ENCODE measurements at regions not wholly inside any gene's neighbourhood (a gene's known extent, or its start where the extent isn't known, plus 50 kb on each side); places are given as distances from the start of the nearest gene placed in this dataset.

DNA sequence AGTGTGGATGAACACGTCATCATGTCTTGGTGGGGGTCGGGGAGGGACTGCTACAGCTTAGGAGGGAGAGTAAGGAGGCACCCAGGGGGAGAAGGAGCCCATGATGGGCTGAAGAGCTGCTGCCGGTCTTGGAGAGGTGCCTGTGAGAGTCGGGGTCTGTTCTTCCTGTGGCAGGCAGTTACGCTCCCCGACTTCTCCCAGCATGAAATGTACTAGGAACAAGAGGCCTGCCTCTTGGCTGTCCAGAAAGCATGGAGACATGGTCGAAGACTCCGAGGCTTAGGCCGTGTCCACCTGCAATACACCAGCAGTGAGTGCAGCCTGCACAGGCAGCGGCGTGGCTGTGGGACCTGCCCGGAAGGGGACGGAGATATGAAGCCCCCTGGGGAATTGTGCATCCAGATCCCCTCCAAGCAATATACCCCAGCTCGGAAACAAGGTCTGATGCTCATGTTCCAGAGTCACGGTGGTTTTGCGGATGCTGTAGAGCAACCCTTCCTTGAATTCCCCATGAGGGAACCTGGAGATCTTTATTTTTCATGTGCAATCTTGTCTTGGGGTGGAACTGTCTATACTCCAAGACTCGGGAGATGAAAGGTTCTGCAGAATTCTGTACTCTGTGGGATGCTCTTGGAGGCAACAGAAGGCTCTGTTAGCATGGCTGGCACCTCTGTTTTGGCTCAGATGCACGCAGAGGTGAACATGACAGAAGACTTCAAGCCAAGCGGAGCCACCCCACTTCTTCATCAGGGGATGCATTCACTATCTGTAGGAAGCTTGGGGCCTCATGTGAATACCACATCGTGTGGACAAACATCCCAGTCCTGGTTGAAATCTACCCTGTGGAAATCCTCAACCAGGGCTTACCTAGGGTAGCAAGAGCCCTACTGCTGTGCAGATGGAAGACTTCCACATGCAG is 374.9 kb upstream of the IRX4 start:
- CTCF ChIA-PET = no interaction called here
- Histone ChIP-seq H3K9me3 (ENCODE audit: control extremely low read depth in 1 of 5, control insufficient read depth in 4 of 5, insufficient read depth in 2 of 5, low read depth in 1 of 5, low read length in 4 of 5) (no peaks in the 10 kb centered on the region), H3K27ac (ENCODE audit: insufficient read depth in 1 of 2, low read depth in 1 of 2, low read length in 2 of 2, poor library complexity in 1 of 2, severe bottlenecking in 2 of 2) (no peak overlapping the region), H3K4me1 (ENCODE audit: control extremely low read depth in 1 of 4, control insufficient read depth in 4 of 4, insufficient read depth in 4 of 4, low read length in 3 of 4) (no peaks in the 10 kb centered on the region), H3K4me3 (ENCODE audit: control insufficient read depth in 1 of 7, extremely low read depth in 1 of 7, insufficient read depth in 4 of 7, low read depth in 2 of 7, low read length in 6 of 7) (no peak overlapping the region), H3K27me3 (replicated peaks in 2 of 5; ENCODE audit: control insufficient read depth in 4 of 5, insufficient read depth in 5 of 5, low read length in 4 of 5) (no peaks in the 10 kb centered on the region), H3K36me3 (ENCODE audit: control insufficient read depth in 4 of 4, insufficient read depth in 4 of 4, low read length in 3 of 4) (no peaks in the 10 kb centered on the region)
- DNase-seq = no peak
- WGBS (ENCODE audit: insufficient coverage) = 90% methylated on average over 19 of the region's 20 CpGs
- POLR2A ChIA-PET = no interaction called here

DNA sequence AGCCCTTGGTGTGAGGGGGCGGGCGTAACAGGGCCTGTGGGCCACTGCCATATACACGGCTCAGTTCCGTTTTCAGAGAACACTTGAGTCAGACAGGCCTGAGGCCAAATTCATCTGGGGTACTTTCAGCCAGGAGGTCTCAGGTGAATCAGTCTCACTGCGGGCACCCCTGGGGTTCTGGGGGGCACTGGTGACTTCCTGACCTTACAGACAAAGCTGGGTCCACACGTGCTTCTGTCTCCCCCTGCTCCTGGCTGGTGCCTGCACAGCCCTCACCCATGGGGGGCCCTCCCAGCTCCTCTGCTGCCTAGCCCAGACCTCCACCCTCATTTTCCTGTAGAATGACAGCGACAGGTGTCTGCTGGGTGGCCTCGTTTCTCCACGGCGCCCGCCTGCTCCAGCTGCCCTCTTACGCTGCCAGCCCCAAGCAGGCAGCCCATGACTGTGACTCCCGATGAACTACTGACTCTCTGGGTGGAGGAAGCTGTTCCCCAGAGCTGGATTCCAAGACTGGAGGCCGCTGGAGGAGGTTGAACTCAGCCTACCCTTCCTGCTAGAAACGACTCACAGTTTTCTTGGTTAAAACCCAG is 374.1 kb upstream of the IRX4 start:
- Histone ChIP-seq H3K27me3 (replicated peaks in 2 of 5; ENCODE audit: control insufficient read depth in 4 of 5, insufficient read depth in 5 of 5, low read length in 4 of 5) (peaks cover 0 to 3% (median 0%) of the 10 kb centered on the region in 5 experiments), H3K4me3 (ENCODE audit: control insufficient read depth in 1 of 7, extremely low read depth in 1 of 7, insufficient read depth in 4 of 7, low read depth in 2 of 7, low read length in 6 of 7) (no peak overlapping the region), H3K36me3 (ENCODE audit: control insufficient read depth in 4 of 4, insufficient read depth in 4 of 4, low read length in 3 of 4) (no peaks in the 10 kb centered on the region), H3K4me1 (ENCODE audit: control extremely low read depth in 1 of 4, control insufficient read depth in 4 of 4, insufficient read depth in 4 of 4, low read length in 3 of 4) (no peaks in the 10 kb centered on the region), H3K27ac (ENCODE audit: insufficient read depth in 1 of 2, low read depth in 1 of 2, low read length in 2 of 2, poor library complexity in 1 of 2, severe bottlenecking in 2 of 2) (no peak overlapping the region), H3K9me3 (ENCODE audit: control extremely low read depth in 1 of 5, control insufficient read depth in 4 of 5, insufficient read depth in 2 of 5, low read depth in 1 of 5, low read length in 4 of 5) (no peaks in the 10 kb centered on the region)
- 93% methylated on average over 14 of the region's 15 CpGs for WGBS (ENCODE audit: insufficient coverage)
- no peak for DNase-seq
- POLR2A ChIA-PET = no interaction called here
- CTCF ChIA-PET = no interaction called here

DNA sequence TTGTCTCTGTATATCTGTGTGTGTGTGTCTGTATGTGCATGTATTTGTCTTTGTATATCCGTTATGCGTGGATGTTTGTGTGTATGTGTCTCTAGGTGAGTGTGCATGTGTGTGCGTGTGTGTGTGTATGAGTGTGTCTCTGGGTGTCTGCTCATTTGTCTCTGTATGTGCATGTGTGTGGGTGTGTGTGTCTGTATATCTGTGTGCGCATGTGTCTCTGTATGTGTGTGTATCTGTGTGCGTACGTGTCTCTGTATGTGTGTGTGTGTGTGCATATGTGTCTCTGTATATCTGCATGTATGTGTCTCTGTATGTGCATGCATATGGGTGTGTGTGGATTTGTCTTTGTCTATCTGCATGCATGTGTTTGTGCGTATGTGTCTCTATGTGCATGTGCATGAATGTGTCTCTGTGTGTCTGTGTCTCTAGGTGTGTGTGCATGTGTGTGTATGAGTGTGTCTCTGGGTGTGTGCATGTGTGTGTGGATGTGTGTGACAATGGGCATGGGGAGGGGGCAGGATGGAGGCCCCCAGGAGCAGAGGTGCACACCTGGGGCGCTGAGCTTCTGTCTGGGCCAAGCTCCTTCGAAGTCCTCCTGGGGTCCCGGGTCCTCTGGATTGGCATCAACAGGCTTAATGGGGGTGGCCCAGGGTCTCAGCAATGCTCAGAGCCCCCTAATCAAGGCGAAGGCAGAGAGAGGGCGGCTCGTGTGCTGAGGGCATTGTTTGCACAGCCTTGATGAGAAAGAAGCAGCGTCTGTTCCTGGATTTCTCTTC is 373.4 kb upstream of the IRX4 start:
- H3K9me3 ChIP-seq (ENCODE audit: control extremely low read depth in 1 of 5, control insufficient read depth in 4 of 5, insufficient read depth in 2 of 5, low read depth in 1 of 5, low read length in 4 of 5) = no peaks in the 10 kb centered on the region
- H3K36me3 ChIP-seq (ENCODE audit: control insufficient read depth in 4 of 4, insufficient read depth in 4 of 4, low read length in 3 of 4) = no peaks in the 10 kb centered on the region
- peaks cover 0 to 3% (median 0%) of the 10 kb centered on the region in 5 experiments for H3K27me3 ChIP-seq (replicated peaks in 2 of 5; ENCODE audit: control insufficient read depth in 4 of 5, insufficient read depth in 5 of 5, low read length in 4 of 5)
- CTCF ChIA-PET = no interaction called here
- no peak overlapping the region for H3K27ac ChIP-seq (ENCODE audit: insufficient read depth in 1 of 2, low read depth in 1 of 2, low read length in 2 of 2, poor library complexity in 1 of 2, severe bottlenecking in 2 of 2)
- WGBS (ENCODE audit: insufficient coverage) = 93% methylated on average over 11 of the region's 14 CpGs
- H3K4me3 ChIP-seq (ENCODE audit: control insufficient read depth in 1 of 7, extremely low read depth in 1 of 7, insufficient read depth in 4 of 7, low read depth in 2 of 7, low read length in 6 of 7) = no peak overlapping the region
- no peak for DNase-seq
- POLR2A ChIA-PET = no interaction called here
- no peaks in the 10 kb centered on the region for H3K4me1 ChIP-seq (ENCODE audit: control extremely low read depth in 1 of 4, control insufficient read depth in 4 of 4, insufficient read depth in 4 of 4, low read length in 3 of 4)

- H3K27me3 ChIP-seq (replicated peaks in 2 of 5; ENCODE audit: control insufficient read depth in 4 of 5, insufficient read depth in 5 of 5, low read length in 4 of 5) = peaks cover 0 to 3% (median 0%) of the 10 kb centered on the region in 5 experiments
- no peak overlapping the region for H3K4me3 ChIP-seq (ENCODE audit: control insufficient read depth in 1 of 7, extremely low read depth in 1 of 7, insufficient read depth in 4 of 7, low read depth in 2 of 7, low read length in 6 of 7)
- 88% methylated on average over 15 of the region's 22 CpGs for WGBS (ENCODE audit: insufficient coverage)
- H3K9me3 ChIP-seq (ENCODE audit: control extremely low read depth in 1 of 5, control insufficient read depth in 4 of 5, insufficient read depth in 2 of 5, low read depth in 1 of 5, low read length in 4 of 5) = no peaks in the 10 kb centered on the region
- ChIA-PET POLR2A (no interaction called here), CTCF (no interaction called here)
- no peaks in the 10 kb centered on the region for H3K4me1 ChIP-seq (ENCODE audit: control extremely low read depth in 1 of 4, control insufficient read depth in 4 of 4, insufficient read depth in 4 of 4, low read length in 3 of 4)
- no peak for DNase-seq
- no peak overlapping the region for H3K27ac ChIP-seq (ENCODE audit: insufficient read depth in 1 of 2, low read depth in 1 of 2, low read length in 2 of 2, poor library complexity in 1 of 2, severe bottlenecking in 2 of 2)
- no peaks in the 10 kb centered on the region for H3K36me3 ChIP-seq (ENCODE audit: control insufficient read depth in 4 of 4, insufficient read depth in 4 of 4, low read length in 3 of 4)
Measured at GRCh38 chr5:2254880-2255750, 372.4 kb upstream of the IRX4 start.

GRCh38 chr5:2254406-2254805 is 371.7 kb upstream of the IRX4 start:
- DNase-seq = no peak
- no peak overlapping the region for H3K27ac ChIP-seq (ENCODE audit: insufficient read depth in 1 of 2, low read depth in 1 of 2, low read length in 2 of 2, poor library complexity in 1 of 2, severe bottlenecking in 2 of 2)
- no CpG with 5 or more reads among the region's 3 CpGs for WGBS (ENCODE audit: insufficient coverage)
- H3K9me3 ChIP-seq (ENCODE audit: control extremely low read depth in 1 of 5, control insufficient read depth in 4 of 5, insufficient read depth in 2 of 5, low read depth in 1 of 5, low read length in 4 of 5) = no peaks in the 10 kb centered on the region
- ChIA-PET CTCF (no interaction called here), POLR2A (no interaction called here)
- peaks cover 0 to 3% (median 0%) of the 10 kb centered on the region in 5 experiments for H3K27me3 ChIP-seq (replicated peaks in 2 of 5; ENCODE audit: control insufficient read depth in 4 of 5, insufficient read depth in 5 of 5, low read length in 4 of 5)
- H3K36me3 ChIP-seq (ENCODE audit: control insufficient read depth in 4 of 4, insufficient read depth in 4 of 4, low read length in 3 of 4) = no peaks in the 10 kb centered on the region
- no peaks in the 10 kb centered on the region for H3K4me1 ChIP-seq (ENCODE audit: control extremely low read depth in 1 of 4, control insufficient read depth in 4 of 4, insufficient read depth in 4 of 4, low read length in 3 of 4)
- no peak overlapping the region for H3K4me3 ChIP-seq (ENCODE audit: control insufficient read depth in 1 of 7, extremely low read depth in 1 of 7, insufficient read depth in 4 of 7, low read depth in 2 of 7, low read length in 6 of 7)

DNA sequence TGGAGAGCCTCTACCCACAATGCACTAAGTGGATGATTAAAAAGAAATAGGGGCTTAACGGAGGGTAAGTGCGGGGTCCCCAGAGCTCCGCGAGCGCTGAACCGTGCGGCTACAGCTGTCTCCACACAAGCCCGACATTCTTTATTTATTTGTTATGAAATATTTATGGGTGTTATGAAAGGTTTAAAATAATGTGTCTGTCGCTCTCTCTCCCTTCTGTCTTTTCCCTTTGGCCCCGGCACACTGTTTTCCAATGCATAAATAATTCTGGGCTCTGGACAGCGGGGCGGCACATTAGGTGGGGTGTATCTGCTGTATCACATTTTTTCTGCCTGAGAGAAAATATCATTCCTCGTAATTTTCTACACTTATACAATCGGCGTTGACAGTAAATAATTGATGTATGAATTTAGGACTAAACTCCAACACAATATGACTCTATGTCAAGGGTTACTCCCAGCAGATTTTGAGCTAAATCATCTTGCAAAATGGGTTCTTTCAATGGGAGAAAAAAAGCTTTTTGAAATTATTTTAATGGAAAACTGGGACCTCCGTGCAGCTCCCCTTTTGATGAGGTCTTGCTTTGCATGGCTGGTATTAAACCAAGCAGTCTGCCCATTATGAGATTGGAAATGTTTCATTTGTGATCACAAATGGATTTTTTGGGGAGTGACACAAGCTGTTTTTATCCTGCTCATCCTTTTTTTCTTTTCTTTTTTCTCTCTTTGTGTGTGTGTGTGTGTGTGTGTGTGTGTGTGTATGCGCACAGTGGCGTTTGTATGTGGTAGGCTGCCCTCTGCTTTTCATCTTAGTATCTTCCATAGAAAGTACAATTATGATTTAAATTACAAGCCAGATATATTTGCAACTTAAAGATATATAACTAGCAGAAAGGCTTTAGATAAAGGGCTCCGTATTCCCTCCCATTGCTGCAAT is 370.6 kb upstream of the IRX4 start:
- H3K4me3 ChIP-seq (ENCODE audit: control insufficient read depth in 1 of 7, extremely low read depth in 1 of 7, insufficient read depth in 4 of 7, low read depth in 2 of 7, low read length in 6 of 7) = no peak overlapping the region
- H3K9me3 ChIP-seq (ENCODE audit: control extremely low read depth in 1 of 5, control insufficient read depth in 4 of 5, insufficient read depth in 2 of 5, low read depth in 1 of 5, low read length in 4 of 5) = no peaks in the 10 kb centered on the region
- H3K36me3 ChIP-seq (ENCODE audit: control insufficient read depth in 4 of 4, insufficient read depth in 4 of 4, low read length in 3 of 4) = no peaks in the 10 kb centered on the region
- no peak overlapping the region for H3K27ac ChIP-seq (ENCODE audit: insufficient read depth in 1 of 2, low read depth in 1 of 2, low read length in 2 of 2, poor library complexity in 1 of 2, severe bottlenecking in 2 of 2)
- POLR2A ChIA-PET = no interaction called here
- CTCF ChIA-PET = no interaction called here
- DNase-seq = no peak
- H3K27me3 ChIP-seq (replicated peaks in 2 of 5; ENCODE audit: control insufficient read depth in 4 of 5, insufficient read depth in 5 of 5, low read length in 4 of 5) = peaks cover 0 to 3% (median 0%) of the 10 kb centered on the region in 5 experiments
- H3K4me1 ChIP-seq (ENCODE audit: control extremely low read depth in 1 of 4, control insufficient read depth in 4 of 4, insufficient read depth in 4 of 4, low read length in 3 of 4) = no peaks in the 10 kb centered on the region
- 100% methylated on average over 1 of the region's 19 CpGs for WGBS (ENCODE audit: insufficient coverage)
